ENCODE measurements at regions not wholly inside any gene's neighbourhood (a gene's known extent, or its start where the extent isn't known, plus 50 kb on each side); places are given as distances from the start of the nearest gene placed in this dataset.

DNA sequence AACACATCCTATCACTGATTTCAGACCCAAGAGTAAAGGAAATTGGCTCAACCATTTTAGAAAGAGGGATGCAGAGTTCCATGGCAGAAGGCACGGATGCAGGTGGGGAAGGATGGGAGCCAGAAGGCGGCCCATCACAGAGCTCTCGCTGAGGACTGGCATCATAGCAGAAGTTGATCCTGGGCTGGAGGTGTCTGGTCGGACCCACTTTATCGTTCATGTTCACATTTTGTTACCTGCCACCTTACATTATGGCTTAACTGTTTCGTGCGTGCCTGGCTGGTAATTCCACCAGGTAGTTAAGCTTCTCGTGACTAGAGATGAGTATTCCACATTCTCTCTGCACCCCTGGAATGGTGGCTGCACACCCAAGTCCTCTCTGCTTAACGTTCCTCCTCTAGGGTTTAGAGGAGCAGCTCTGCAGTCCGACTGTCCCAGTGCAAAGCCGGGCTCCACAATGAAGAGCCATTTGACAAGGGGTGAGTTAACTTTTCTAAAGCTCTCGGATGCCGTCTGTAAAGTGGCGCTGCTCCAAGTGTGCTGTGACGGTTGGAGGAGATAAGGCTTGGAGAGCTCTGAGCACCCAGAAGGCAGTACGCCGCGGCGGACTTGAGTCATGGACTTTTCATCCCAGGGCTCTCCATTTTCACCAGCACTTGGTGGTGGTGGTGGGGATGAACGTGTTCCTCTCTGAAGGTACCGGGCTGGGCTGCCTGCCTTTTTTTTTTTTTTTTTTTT is 157.1 kb upstream of the SHH start:
- TF ChIP-seq POLR2AphosphoS5 (IDR thresholded peaks at IDR 0.05) (no peak), EZH2 (IDR thresholded peaks at IDR 0.05; ENCODE audit: borderline replicate concordance, insufficient read depth, low read length, poor library complexity, severe bottlenecking) (no peak), TAF1 (IDR thresholded peaks at IDR 0.05; ENCODE audit: low read depth) (no peak), MXI1 (conservative IDR thresholded peaks at IDR 0.05; ENCODE audit: poor library complexity, severe bottlenecking) (no peak), SMC3 (conservative IDR thresholded peaks at IDR 0.05; ENCODE audit: poor library complexity) (no peak), EP300 (conservative IDR thresholded peaks at IDR 0.05; ENCODE audit: poor library complexity, severe bottlenecking) (no peak), RAD21 (conservative IDR thresholded peaks at IDR 0.05) (no peak)
- TF ChIP-seq, protein P1, sequence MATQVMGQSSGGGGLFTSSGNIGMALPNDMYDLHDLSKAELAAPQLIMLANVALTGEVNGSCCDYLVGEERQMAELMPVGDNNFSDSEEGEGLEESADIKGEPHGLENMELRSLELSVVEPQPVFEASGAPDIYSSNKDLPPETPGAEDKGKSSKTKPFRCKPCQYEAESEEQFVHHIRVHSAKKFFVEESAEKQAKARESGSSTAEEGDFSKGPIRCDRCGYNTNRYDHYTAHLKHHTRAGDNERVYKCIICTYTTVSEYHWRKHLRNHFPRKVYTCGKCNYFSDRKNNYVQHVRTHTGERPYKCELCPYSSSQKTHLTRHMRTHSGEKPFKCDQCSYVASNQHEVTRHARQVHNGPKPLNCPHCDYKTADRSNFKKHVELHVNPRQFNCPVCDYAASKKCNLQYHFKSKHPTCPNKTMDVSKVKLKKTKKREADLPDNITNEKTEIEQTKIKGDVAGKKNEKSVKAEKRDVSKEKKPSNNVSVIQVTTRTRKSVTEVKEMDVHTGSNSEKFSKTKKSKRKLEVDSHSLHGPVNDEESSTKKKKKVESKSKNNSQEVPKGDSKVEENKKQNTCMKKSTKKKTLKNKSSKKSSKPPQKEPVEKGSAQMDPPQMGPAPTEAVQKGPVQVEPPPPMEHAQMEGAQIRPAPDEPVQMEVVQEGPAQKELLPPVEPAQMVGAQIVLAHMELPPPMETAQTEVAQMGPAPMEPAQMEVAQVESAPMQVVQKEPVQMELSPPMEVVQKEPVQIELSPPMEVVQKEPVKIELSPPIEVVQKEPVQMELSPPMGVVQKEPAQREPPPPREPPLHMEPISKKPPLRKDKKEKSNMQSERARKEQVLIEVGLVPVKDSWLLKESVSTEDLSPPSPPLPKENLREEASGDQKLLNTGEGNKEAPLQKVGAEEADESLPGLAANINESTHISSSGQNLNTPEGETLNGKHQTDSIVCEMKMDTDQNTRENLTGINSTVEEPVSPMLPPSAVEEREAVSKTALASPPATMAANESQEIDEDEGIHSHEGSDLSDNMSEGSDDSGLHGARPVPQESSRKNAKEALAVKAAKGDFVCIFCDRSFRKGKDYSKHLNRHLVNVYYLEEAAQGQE (IDR thresholded peaks at IDR 0.05; ENCODE audit: borderline replicate concordance) = no peak
- TF ChIP-seq, protein P2, sequence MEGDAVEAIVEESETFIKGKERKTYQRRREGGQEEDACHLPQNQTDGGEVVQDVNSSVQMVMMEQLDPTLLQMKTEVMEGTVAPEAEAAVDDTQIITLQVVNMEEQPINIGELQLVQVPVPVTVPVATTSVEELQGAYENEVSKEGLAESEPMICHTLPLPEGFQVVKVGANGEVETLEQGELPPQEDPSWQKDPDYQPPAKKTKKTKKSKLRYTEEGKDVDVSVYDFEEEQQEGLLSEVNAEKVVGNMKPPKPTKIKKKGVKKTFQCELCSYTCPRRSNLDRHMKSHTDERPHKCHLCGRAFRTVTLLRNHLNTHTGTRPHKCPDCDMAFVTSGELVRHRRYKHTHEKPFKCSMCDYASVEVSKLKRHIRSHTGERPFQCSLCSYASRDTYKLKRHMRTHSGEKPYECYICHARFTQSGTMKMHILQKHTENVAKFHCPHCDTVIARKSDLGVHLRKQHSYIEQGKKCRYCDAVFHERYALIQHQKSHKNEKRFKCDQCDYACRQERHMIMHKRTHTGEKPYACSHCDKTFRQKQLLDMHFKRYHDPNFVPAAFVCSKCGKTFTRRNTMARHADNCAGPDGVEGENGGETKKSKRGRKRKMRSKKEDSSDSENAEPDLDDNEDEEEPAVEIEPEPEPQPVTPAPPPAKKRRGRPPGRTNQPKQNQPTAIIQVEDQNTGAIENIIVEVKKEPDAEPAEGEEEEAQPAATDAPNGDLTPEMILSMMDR (IDR thresholded peaks at IDR 0.05; ENCODE audit: poor library complexity, severe bottlenecking) = no peak
- Histone ChIP-seq H2AFZ (ENCODE audit: low read depth, low read length) (no peak overlapping the region), H3K9me3 (ENCODE audit: low read length) (no peaks in the 10 kb centered on the region), H3K27me3 (ENCODE audit: insufficient read depth, low read depth, low read length) (no peaks in the 10 kb centered on the region), H3K36me3 (ENCODE audit: insufficient read depth, low read length) (no peaks in the 10 kb centered on the region), H3K79me2 (replicated peaks; ENCODE audit: insufficient read depth, low read length) (no peaks in the 10 kb centered on the region), H3K9me2 (ENCODE audit: insufficient read depth, low read length) (no peaks in the 10 kb centered on the region), H3K4me3 (ENCODE audit: low read length) (no peak overlapping the region), H3K4me2 (ENCODE audit: low read length) (no peak overlapping the region), H3F3A (ENCODE audit: insufficient read depth, low read length, poor library complexity, severe bottlenecking) (no peaks in the 10 kb centered on the region), H3K27ac (ENCODE audit: low read length) (no peak overlapping the region), H4K20me1 (ENCODE audit: insufficient read depth) (no peaks in the 10 kb centered on the region), H3K9ac (ENCODE audit: low read length) (no peak overlapping the region)

DNA sequence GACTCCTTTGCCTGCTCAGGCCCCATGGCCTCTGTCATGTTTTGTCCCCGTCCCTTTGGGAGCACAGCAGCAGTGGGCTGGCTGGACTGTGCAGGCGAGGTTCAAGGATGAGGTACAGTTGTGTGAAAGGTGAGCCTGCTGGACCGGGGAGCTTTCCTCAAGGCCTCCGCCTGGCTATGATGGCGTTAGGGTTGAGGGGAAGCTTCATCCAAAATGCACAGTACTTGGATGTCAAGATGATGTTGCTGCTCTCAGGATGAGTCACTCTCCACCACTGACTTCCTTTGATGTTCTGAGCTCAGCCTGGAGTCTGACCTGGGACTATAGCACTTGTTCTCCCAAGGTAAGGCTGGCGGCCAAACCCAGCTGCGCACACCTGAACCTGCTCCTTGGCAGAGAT is 152.7 kb upstream of the SHH start:
- Histone ChIP-seq H2AFZ (ENCODE audit: low read depth, low read length) (no peak overlapping the region), H3K27me3 (ENCODE audit: insufficient read depth, low read depth, low read length) (no peaks in the 10 kb centered on the region), H3F3A (ENCODE audit: insufficient read depth, low read length, poor library complexity, severe bottlenecking) (no peaks in the 10 kb centered on the region), H3K9ac (ENCODE audit: low read length) (no peak overlapping the region), H4K20me1 (ENCODE audit: insufficient read depth) (no peaks in the 10 kb centered on the region), H3K27ac (ENCODE audit: low read length) (no peak overlapping the region), H3K36me3 (ENCODE audit: insufficient read depth, low read length) (no peaks in the 10 kb centered on the region), H3K9me2 (ENCODE audit: insufficient read depth, low read length) (no peaks in the 10 kb centered on the region), H3K79me2 (replicated peaks; ENCODE audit: insufficient read depth, low read length) (no peaks in the 10 kb centered on the region), H3K9me3 (ENCODE audit: low read length) (no peaks in the 10 kb centered on the region), H3K4me3 (ENCODE audit: low read length) (no peak overlapping the region), H3K4me2 (ENCODE audit: low read length) (no peak overlapping the region)
- TF ChIP-seq EP300 (conservative IDR thresholded peaks at IDR 0.05; ENCODE audit: poor library complexity, severe bottlenecking) (no peak), POLR2AphosphoS5 (IDR thresholded peaks at IDR 0.05) (no peak), TAF1 (IDR thresholded peaks at IDR 0.05; ENCODE audit: low read depth) (no peak), RAD21 (conservative IDR thresholded peaks at IDR 0.05) (no peak), MXI1 (conservative IDR thresholded peaks at IDR 0.05; ENCODE audit: poor library complexity, severe bottlenecking) (no peak), EZH2 (IDR thresholded peaks at IDR 0.05; ENCODE audit: borderline replicate concordance, insufficient read depth, low read length, poor library complexity, severe bottlenecking) (no peak), SMC3 (conservative IDR thresholded peaks at IDR 0.05; ENCODE audit: poor library complexity) (no peak)
- TF ChIP-seq, protein P1 (IDR thresholded peaks at IDR 0.05; ENCODE audit: borderline replicate concordance) = no peak
- TF ChIP-seq, protein P2 (IDR thresholded peaks at IDR 0.05; ENCODE audit: poor library complexity, severe bottlenecking) = no peak

Measured in neural cell (in vitro differentiated cells).